ENCODE measurements at regions not wholly inside any gene's neighbourhood (a gene's known extent, or its start where the extent isn't known, plus 50 kb on each side); places are given as distances from the start of the nearest gene placed in this dataset.
A peak's percentile ranks its signal among the peaks of the same experiment; 100 is the strongest.

DNA sequence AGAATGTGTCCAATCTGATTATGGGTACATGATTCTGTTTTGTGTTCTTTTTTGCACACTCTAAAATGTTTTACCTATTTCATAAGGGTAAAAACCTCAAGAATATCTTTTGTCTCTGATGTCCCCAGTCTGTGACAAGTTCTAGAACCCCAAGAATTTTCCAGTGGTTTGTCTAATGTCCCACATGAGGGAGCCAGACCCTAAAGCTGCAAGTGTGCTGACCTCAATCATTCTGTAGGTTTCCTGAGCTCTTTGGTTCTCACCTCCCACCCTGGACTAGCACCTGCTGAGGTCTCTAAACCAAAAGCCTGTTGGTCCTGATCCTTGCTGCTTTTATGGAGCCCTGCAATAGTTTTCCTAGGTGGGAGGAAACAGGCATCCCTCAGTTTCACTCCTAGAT is 149.8 kb upstream of the MPPED2 start:
- no peak for DNase-seq

DNA sequence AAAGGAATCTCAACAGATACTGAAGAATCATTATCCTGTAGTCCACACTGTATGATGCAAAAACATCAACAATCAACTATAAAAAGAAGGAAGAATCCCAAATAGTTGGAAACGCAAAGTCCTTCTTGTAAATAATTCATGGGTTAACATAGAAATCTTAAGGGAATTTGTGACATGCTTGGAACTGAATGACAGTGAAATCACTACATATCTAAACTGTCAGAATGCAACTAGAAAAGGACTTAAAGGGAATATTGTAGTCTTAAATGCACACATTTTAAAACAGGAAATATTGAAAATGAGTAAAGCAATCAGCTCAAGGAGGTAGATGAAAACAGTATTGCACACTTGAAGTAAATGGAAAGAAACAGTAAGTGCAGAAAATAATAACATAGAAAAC is 147.6 kb upstream of the MPPED2 start:
- DNase-seq: no peak

DNA sequence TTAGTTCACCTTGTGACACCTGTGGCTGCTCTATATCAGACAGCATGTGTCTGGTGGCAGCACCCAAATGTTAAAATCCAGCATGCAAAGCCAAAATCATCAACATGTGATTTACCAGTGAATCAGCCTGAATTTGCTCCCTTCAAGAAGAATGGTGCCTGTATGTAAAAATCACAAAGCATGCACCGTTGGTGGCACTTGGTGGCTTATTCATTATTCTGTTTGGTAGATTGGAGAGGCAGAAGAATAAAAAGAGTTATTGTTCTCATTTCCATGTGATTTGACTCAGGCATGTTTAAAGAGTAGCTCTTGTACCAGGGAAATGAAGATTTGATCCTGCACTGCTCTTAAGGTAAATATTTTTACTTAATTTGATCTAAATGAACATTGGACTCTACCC is 143.9 kb upstream of the MPPED2 start:
- no peak for DNase-seq

DNA sequence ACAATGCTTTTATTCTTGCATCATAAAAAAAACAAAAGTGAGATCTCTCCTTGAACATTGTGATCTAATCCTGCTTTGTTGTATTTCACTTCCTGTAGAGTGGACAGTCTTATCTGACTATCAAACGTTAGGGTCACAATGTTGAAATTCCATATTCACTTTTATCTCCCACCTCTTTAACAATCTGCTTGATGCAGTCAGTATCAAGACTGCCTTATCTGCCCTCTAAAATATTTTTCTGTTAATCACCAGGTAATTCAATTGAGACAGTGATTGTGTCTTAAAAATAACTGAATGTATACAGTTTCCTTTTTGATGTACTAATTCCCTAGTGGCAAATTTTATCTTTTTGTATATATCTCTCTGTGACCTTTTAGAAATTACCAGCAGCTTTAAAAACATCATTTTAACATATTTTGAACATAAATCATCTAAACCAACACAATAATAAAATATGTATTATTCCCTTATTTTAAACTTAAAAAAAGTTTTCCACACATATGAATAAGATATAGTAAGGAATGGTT is 143.1 kb upstream of the MPPED2 start:
- DNase-seq: no peak

DNA sequence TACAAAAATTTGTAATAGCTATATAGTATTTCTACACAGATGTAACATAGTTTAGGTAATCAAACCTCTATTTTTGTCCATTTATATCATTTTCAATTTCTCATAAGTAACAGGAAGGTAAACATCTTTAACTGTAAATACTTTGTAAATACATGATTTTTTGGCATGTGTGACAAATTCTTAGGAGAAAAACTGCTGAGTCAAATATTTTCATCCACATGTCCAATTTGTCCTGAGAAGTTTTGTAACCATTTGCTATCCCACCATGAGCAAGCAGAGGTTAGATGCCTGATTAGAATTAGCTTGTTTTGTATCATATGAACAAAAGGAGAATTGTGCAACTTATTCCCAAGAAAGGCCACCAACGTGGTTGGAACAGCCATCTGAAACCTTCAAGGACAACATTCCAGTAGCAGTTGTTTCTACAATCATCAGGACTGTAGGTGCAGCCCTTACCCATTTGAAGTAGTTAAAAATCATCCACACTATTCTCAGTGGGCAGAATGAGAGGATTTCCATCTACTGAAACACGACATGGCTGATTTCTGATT is 139.6 kb upstream of the MPPED2 start:
- DNase-seq: no peak

DNA sequence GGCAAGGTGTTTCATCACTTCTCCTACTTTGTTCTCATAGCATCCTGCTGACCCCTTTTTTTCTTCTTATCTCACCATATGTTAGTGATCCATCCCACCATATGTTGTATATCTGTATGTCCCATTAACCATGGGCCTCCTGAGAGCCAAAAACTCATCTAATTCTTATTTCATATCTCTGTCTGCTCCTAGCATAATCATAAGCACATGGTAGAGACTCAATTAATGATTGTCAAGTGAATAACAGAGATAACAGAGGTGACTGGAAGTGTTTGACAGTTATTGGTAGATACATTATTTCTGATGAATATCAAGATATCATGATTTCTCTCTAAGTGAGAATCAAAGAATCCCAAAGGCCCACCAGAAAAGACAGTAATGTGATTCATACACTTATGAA is 138.1 kb upstream of the MPPED2 start:
- no peak for DNase-seq

DNA sequence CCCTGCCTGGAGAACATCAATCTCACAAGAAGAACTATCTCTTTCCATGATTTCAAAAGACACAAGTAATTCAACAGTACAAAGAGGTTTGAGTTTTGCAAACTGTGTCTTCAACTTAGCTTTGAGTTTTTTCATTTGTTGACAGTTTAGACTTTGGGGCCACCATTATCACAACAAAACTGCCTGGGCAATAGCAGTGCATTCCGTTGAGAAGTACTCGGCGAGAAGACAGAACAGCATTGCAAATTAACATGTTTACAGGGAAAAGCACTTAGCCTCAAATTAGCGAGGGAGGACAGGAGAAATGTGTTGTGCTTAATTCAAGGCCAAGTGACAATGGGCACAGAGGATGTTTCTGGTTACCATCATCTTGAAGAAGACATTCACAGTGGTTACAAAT is 133.2 kb upstream of the MPPED2 start:
- no peak for DNase-seq

DNA sequence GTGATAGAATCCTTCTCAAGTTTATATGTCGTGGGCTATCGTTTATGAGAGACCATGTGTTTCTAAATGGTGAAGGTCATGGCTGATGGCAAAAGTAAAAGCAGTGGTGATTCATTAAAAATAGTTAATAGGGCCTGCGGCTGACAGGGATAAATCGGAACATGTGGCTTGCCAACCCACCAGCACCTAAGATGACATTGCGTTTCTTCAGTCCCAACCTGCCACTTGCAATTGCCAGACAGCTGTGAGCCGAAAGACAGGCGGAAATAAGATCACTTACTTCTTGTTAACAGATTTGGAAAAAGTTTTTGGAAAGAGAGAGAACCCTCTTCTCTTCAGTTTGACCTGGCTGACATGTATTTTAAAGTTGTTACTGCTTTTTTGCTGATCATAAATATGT is 131.5 kb upstream of the MPPED2 start:
- no peak for DNase-seq

DNA sequence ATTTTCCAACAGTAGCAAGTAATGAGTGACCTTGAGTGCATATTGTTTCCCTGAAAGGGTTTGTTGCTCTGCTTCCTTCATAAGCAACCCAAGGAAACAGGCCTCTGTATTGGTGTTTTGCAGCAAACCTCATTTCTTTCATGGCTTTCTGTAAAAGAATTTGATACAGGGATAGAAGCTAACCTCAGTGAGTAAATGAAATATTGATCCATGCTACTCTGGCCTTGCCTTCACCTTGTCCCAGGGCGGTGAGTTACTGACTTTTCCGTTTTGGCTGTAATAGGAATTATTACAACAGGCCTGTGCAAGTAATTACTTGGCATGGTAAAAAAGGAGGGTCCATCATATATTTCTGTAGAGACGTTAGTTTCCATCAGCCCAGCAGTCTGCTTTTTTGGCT is 130.9 kb upstream of the MPPED2 start:
- no peak for DNase-seq

DNA sequence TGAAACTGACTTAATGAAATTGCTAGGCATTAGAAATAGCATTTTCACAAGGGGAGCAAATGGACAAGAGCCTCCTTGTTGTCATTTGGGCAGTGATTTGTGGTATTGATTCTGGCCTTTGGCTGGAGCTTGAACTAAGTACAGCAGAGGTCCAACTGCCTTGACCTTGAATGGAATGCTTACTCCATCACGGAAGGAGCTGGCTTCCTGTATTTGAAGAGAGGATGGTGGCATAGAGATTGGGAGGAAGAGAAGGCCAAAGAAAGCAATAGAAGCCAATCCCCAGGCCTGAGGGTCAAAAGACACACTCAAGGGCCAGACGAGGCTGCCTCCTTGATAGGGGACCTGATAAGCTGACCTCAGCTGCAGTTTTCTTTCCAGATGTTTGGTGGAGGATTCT is 126.6 kb upstream of the MPPED2 start:
- no peak for DNase-seq

DNA sequence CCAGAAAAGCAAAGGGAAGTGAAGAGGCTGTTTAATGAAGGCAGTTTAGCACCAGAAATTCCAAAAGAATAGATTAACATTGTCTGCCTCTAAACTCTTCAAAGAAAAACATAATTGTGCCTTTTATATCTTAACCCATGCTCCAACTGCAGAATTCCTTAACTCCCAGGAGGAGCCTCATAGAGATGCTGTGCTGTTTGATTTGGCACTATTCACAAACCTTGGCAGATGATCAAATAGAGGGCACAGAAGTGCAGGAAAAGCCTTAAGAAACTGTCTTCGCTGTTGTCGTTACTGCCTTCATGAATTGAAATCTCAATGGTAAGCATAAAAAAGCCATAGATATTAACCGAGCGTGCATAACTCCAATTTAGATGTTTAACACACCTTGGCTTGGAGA is 124.1 kb upstream of the MPPED2 start:
- peak; percentile 37 for DNase-seq

DNA sequence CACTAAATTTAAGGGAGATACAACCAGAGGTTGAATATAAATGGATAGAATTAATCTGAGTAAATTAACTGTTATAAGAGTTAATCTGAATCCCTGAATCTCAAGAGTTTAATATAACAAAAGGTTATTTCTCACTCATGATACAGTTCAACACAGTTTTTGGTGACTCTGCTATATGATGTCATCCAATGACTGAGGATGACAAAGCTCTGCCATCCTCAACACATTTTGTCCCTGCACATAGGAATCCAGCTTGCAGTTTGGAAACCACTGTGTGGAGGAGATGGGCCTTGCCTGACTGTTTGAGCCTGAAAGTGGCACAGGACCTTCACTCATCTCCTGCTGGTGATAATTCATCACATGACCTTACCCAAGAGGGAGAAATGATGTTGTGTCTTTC is 121.0 kb upstream of the MPPED2 start:
- no peak for DNase-seq

DNA sequence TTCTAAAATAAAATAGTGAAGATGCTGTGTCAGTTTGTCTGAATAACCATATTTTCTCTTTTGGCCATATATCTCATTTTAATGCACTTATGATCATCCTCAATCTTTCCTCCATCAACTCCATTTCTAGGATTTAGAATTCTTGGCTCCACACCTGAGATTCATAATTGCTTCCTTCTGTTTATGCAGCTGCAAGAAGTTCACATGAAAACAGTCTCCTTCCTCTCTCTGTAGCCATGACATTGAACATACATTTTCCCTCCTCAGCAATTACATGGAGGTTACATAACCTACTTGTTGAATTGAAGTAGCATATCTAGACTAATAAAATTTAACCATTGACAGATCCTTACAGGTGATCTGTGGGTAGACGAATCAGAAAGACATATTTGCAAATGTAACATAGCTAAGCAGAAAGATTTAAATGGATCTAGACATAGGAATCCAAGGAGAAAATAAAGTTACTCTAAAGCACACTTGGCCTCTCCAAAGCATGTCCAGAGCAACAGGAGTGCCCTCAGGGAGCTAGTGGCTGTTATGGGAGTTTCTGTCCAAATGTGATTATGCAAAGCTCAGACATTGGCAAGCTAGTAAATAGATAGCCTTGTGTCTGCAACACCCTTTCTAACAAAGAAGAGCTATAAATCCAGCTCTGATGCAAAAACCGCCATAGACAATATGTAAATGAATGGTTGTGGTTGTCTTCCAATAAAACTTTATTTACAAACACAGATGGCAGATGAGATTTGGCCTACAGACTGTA is 119.9 kb upstream of the MPPED2 start:
- peak; percentile 38 for DNase-seq

DNA sequence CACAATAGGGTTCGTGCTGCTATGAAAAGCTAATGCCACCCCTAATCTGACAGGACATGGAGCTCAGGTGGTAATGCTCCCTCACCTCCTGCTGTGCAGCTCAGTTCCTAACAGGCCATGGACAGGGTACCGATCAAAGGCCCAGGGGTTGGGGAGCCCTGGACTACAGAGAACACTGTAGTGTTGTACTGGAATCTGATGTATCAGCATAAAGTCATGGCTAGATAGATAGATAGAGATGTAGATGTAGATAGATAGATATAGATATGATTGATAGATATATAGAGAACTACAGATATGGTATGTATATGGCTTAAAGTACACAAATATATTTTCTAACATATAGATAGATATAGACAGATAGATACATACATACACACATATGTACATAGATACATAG is 112.3 kb upstream of the MPPED2 start:
- no peak for DNase-seq

DNA sequence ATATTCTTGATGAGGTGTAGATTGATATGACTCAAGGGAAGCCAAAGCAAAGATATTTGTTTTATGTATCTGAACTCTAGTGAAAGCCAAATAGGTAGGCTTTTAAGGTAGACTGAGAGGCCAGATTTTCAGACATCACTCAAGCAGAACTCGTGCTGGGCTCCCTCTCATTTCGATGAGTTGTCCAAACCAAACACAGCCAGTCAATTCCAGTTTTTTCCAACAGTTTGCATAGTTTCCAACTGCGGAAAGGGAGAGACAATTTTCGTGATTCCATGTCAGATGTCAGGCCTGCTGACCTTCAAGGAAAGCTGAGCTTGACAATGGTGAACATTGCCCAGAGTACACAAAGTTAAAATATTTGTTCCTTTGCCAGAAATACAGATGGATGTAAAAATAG is 110.9 kb upstream of the MPPED2 start:
- DNase-seq: no peak

DNA sequence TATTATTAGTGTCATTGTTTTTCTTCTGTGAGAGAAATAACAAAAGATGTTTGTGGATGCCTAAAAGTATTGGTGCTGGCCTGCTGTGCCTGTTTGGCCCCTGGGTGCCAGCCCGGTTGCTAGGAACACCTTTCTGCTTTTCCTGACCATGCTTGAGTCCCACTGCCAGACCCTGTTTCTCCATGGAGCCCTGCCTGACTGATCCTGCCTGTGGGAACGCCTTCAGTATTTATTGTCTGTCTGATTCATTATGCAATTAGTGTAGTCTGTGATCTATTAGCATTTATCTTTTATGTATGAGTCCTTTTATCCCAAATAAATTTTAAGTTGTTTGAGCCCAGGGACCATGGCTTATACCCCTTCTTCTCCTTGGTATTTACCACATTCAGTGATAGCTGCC is 98.6 kb upstream of the MPPED2 start:
- DNase-seq: no peak

DNA sequence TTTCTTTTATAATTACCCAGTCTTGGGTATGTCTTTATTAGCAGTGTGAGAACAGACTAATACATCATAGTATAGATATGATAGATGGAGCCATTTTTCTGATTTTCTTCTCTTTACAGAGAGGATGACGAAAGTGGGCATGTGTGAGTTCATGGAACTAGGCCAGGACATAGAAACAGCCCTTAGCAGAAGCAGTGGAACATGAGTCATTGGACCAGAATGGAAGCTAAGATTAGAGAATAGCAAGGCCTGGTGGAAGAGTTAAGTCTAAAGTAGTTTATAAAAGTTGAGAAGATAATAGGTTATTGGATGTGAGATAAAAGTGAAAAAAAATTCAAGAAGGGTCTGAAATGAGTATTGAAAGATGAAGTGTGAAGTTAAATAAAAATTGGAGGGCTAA is 97.0 kb upstream of the MPPED2 start:
- no peak for DNase-seq

DNA sequence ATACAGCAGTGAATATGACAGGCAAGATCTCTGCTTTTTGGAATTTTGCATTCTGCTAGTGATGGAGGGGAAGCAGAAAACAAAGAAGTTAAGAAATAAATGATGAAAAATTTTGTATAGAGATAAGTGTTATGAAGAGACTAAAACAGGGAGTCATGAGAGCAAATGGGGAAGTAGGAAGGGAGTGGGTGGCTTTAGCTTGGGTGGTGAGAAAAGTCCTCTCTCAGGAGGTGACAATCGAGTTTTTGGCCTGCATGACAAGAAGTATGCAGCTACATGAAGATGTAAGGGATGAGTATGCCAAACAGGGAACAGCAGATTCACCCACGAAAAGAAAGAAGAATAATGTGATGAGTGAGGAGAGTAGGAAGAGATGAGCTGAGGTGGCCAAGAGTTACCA is 80.7 kb upstream of the MPPED2 start:
- no peak for DNase-seq

DNA sequence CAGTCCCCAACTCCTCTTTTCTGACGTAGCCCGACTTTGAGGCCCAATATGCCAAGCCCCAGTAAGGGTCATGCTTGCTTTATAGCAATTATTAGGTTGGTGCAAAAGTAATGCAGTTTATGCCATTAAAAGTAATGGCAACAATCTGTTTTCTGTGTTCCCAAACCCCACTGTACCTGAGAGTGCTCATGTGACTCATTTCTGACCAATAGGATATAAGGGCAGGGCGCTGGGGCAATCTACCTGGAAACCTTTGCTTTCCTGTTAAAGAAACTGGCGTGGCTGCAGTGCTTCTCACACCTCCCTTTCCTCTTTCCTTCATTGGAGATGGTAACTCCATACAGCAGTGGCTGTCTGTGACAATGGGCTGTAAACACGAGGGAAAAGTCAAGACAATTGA is 78.9 kb upstream of the MPPED2 start:
- DNase-seq: no peak

DNA sequence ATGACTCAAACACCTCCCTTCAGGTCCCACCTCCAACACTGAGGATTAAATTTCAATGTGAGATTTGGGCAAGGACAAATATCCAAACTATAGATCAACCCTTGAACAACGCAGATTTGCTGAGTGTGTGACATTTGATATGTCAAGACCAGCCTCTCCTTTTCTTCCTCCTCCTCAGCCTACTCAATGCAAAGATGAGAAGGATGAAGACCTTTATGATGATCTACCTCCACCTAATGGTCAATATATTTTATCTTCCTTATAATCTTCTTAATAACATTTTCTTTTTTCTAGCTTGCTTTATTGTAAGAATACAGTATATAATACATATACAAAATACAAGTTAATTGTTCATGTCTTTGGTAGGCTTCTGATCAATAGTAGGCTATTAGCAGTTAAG is 67.5 kb upstream of the MPPED2 start:
- no peak for DNase-seq

DNA sequence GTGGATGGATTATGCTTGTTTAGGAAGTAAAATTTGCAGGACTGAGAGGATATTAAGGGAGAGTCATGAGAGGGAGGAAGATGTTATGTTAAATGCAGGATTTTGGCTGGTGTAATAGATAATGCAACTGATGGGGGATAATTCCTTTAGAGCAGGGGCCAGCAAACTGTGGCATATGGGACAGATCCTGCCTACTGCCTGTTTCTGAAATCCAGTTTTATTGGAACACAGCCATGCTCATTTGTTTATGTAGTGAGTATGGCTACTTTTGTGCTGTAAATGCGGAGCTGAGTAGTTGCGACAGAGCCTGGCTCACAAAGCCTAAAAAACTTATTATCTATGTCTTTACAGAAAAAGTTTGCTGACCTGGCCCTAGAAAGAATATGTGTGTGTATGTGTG is 66.6 kb upstream of the MPPED2 start:
- DNase-seq: no peak

DNA sequence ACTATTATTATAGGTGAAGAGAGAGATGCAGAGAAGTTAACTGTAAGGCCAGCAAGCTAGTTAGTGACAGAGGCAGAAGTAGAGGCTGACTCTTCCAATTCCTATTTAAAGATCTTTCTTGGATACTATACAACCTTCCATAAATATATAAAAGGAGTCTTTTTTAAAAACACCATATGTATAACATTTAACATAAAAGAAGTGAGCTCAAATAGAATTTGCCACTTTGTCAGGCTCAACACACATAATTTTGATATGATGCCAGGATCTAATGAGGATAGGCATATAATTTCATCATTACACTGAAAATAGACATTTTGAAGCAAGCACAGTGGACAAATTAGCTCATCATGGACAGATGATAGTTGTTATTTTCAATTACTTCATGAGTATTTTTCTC is 64.1 kb upstream of the MPPED2 start:
- DNase-seq: no peak

Measured in eye (tissue), 1 donor.